Lung microvascular endothelial cell (primary cell): ENCODE measurements at regions not wholly inside any gene's neighbourhood (a gene's known extent, or its start where the extent isn't known, plus 50 kb on each side); places are given as distances from the start of the nearest gene placed in this dataset.

Experiments used
- DNase-seq, 2 donors: peaks; one replicate each; pipeline versions ENCODE4 v3.0.0 to v3.0.0-alpha.2; 2010; ENCODE audit warnings: low read depth in 2 of 2

DNA sequence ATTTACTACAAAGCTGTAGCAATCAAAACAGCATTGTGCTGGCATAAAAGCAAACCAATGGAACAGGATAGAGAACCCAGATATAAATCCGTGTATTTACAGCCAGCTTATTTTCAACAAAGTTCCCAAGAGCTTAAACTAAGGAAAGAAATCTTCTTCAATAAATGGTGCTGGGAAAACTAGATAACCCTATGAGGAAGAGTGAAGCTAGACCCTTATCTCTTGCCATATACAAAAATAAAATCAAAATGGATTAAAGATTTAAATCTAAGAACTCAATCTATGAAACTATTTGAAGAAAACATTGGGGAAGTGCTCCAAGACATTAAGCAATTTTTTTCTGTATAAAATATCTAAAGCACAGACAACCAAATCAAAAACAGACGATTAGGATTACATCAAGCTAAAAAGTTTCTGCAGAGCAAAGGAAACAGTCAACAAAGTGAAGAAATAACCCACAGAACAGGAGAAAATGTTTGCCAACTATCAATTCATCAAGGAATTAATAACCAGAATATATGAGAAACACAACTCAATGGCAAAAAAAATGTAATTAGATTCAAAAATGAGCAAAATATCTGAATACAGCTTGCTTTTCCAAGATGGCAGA is 480.7 kb downstream of the LMO7 start:
- no peak for DNase-seq

DNA sequence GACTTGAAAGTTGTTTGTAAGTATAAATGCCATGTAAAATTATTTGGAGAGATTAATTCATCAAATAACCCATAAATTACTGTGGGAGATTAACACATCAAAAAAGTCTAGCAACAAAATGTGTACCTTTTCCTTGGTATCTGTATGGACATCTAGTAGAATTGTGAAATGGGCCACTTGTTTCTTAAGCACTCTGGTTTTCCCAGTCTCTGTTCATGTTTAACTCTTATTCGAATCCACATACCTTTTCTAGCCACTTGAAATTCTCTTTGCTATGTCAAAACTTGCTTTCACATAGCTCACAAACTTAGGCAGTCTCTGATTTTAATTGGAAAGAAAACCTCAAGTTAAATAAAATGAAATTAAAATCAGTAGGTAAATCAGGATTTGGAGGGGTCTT is 470.6 kb downstream of the LMO7 start:
- no peak for DNase-seq

DNA sequence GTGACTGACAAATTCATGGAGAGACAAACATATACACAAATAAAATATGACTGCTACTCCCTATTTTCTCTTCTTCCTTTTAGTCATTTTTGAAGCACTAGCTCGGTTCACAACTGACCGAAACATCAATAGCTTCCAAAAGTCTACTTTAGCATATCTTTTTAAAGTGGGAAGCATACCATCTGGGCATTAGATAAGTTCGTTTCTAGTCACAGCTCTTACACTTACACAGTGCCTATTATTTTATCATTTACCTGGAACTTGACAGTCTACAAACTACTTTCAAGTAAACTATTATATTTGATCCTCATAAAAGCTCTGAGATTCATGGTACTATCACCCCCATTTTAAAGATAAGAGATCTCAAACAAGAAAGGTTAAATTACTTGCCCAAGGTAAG is 458.5 kb downstream of the LMO7 start:
- DNase-seq = no peak

DNA sequence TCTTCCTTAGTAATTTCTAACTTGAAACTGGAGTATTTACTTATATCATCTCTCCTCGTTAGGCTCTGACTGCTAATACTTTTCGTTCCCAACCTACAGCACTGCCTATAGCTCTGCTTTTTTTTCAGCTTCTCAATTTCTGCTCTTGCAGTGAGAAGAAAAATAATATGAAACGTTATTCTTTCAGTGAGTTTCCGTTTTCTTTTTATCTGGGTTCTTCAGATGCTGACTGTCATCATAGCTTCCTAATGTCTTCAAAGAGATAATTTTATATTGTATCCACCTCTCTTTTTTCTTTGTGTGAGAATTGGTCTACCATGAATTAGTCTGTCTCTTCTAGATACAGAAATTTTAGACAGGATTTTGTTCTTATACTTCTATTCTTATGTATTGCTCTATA is 454.9 kb downstream of the LMO7 start:
- no peak for DNase-seq

DNA sequence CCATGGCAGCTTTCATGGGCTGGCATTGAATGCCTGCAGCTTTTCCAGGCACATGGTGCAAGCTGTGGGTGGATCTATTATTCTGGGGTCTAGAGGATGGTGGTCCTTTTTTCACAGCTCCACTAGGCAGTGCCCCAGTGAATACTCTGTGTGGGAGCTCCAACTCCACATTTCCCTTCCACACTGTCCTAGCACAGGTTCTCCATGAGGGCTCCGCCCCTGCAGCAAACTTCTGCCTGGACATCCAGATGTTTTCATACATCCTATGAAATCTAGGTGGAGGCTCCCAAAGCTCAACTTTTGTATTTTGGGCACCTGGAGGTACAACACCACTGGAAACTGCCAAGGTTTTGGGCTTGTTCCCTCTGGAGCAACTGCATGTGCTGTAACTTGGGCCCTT is 450.6 kb downstream of the LMO7 start:
- DNase-seq = no peak

DNA sequence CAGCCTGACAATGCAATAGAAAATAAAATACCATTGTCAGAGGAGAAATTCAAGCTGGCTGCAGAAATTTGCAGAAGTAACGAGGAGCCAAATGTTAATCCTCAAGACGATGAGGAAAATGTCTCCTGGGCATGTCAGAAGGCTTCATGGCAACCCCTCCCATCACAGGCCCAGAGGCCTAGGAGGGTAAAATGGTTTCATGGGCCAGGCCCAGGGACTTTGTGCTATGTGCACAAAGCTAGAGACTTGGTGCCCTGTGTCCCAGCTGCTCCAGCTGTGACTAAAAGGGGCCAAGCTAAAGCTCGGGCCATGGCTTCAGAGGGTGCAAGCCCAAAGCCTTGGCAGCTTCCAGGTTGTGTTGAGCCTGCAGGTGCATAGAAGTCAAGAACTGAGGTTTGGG is 431.7 kb downstream of the LMO7 start:
- no peak for DNase-seq

DNA sequence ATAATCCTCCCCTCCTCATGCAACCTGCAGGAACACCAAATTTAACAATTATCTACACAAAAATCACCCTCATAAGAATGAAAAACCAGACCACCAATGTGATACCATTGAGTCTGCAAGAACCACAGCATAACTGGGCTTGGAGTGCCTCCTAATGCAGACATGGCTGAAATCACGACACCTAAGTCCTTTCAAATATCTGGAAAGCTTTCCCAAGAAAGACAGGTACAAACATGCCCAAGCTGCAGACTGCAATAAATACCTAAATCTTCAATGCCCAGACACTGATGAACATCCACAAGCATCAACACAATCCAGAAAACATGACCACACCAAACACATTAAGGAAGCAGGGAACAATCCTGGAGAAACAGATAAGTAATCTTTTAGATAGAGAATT is 417.1 kb downstream of the LMO7 start:
- DNase-seq = no peak

DNA sequence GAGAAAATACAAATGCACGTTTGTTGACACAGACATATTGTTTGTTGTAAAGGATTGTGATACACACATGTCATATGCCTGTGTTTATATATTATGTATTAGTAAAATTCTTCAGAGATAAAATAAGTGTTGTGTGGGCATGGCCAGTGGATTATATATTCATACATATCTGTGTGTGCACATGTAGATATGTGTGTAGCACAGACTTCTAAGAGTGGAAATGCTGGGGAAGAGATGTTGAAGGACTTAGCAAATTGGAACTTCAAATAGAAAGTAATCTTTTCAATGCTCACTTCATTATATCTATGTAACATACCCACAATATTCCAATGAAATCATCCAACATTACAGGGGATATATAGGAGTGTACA is 413.2 kb downstream of the LMO7 start:
- no peak for DNase-seq

DNA sequence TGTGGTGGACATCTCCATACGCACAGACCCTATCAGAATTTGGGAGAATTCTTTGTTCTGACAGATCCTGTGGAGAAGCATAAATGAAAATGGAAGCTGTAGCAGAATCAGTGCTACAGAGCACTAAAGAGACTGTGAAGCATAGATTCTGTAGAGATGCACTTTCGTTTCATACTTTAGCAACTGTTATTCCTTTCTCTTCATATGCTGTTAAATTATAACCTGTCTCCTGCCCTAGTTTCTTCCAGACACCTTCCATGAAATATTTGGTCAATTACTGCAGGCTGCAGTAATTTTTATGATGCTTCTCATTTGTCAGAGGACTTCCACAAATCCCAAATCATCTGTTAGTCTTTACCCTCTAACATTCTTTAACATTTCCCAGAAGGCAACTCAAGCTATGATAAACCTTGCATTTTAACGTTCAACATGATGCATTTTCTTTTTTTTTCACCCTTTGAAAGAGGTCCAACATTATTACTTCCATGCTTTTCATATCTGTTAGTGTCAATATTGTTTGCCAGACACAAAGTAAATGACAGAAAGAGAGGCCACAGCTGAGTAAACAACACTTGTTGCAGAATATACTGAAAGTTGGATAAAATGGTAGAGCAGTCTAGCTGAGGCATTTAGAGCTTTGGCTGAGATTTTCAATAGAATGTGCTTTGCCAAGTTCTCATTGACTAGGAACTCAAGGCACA is 412.7 kb downstream of the LMO7 start:
- DNase-seq = no peak

DNA sequence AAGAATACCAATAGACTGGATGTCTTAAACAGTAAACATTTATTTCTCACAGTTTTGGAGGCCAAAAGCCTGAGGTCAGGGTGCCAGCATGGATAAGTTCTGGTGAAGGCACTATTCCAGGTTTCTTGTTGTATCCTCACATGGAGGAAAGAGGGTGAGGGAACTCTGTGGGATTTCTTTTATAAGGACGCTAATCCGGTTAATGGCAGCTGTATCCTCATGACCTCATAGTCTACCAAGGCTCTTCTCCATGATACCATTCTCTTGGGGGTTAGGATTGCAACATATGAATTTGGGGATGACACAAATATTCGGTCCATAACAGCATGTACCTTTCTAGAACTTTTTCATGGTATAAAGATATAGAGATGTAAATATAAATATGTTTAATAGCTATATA is 412.0 kb downstream of the LMO7 start:
- no peak for DNase-seq

DNA sequence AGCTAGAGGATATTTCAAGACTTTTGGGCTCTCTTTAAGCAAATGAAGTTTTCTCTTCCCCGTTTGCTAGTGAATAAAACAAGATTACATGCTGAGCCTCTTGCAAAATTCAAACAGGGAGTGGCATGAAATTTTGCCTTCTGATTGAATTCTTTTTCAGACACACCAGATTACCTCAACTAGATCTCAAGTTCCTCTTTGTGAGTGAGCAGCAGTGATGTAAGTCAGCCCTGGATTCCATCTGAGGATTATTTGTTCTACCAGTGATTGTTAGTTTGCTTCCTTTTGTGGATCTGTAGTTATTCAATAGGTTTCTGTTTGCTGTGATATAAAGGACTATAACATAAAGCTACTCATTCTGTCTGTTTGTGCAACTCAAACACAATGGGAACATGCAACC is 407.7 kb downstream of the LMO7 start:
- DNase-seq = no peak

DNA sequence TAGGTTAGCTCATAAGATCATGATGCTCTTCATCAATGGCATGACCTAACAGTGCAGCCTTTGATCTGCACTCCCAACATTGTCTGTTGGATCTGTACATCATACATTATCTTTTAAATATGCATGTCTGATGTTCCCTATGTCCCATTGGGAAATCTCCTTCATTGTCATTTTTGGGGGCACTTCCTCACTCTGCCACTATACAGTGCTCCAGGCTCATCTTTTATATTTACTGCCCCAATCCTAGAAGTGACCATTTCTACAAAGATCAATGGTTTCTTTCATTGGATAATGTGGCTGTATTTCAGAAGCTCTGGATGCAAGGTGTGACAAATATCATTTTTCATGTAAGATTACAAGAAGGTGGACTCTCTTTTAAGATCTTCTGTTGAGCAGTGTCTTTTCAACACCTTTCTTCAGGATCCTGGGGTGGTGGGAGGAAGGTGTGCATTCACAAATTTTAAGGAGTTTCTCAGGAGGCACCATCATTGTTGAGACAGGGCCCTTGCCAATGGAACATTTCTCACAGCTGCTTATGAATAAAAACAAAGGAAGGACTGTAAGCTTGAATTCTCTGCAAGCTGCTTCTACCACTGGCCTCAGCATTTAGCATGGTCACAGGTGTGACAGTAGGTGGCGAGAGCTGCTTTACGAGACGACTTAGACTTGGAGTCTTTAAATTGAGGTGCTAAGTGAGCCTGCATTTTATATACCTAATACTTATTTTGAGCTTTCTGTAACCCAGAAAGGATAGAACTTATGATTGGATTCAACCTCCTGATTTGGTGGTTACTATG is 403.0 kb downstream of the LMO7 start:
- DNase-seq = peak in 1 of 2 donors; percentile 4

DNA sequence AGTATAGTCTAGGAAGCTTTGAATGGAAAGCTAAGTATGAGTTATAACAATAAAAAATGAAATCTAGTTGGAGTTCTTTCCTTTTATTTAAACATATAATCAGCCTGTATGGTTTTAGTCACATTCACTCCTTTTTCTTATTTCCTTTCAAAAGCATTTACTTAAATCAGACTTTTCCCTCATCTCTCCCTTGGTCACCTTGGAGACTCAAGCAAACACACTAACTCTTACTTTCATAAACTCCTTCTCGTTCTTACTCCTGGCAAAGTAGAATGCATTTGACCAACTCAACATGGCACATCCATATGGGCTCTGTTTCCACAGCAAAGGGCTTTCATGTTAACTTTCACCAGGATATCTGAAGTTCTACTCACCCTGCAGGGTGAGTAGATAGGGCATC is 400.0 kb downstream of the LMO7 start:
- DNase-seq = no peak

DNA sequence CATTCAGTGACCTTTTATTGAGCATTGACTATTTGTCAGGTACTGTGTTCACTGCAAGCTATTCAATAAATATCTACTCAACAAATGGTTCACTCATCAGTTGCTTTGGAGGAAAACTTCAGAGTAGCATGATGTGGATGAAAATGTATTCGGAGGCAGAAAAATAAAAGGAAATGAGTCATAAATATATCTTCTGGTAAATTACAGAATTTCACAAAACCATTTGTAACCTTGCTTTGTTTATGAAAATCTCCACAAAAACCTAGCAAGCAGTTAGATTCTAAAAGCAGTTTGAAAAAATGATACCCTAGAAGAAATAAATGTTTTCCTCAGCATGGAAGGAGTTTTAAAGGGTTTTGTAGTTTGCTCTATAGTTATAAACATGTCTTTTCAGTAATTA is 399.6 kb downstream of the LMO7 start:
- DNase-seq = no peak

DNA sequence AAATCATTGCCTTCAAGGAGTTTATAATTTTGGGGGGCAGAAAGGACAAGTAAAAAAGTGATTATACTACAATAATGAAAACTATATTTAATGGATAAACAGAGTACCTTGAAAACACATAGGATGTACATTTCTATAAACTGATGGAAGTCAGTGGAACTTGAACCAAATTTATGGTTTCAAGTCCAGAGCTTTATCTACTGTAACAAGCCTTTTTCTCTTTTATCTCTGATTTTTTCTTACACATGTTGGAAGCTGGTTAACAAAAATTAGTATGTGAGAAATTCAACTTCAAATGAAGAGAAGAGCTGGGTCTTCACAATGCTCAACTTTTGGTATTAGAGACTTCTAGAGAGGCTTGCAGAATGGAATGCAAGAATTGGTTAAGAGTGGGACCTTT is 393.6 kb downstream of the LMO7 start:
- no peak for DNase-seq

DNA sequence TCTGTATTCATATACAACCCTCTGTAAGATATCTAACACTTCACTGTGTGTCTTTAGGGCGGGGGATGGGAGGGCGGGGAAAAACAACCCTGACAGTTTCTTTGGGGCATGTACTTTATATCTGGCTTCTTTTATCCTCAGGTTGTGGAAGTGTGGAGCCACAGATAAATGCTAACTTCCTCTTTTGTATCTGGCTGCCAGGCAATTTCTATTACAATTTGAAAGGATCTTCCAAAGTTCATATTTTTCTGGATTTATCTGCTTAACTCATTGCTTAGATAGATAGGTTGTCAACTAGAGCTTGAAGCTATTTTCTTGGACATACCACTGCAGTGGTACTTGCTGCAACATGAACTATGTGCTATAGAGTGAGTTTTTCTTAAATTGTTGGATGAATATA is 393.0 kb downstream of the LMO7 start:
- DNase-seq = no peak

DNA sequence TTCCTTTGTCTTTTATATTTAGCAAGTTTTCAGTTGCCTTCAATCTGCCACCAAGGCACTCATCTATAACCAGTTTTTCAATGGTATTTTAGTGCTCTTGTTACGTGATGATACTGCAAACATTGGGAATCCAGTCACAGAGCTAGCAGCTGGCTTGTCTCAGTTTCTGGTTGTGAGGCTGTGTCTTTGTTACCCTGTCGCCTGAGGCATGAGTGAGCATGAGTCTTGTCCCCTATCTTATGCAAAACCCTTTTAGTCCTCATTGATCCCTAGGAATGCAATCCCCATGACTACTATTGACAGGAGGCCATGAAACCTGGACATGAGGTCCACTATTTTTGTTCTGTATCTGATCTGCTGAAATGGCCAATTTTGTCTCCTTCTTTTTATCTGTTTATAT is 391.0 kb downstream of the LMO7 start:
- no peak for DNase-seq

DNA sequence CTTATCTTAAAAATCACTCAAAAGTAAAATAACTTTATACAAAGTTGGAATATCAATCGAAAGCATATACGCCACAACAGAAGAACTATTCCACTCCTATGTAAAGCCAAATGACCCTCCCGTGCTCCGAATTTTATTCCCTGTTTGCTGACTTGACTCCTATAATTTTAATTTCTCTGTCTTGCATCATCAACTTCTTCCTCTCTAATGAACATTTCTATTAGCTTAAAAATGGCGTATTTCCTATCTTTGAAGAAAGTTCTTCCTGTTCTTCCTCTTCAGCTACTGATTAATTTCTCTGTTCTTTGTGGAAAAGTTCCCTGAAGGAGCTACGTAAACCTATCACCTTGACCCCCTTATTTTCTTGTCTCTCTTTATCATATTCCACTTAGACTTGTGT is 389.3 kb downstream of the LMO7 start:
- DNase-seq = no peak

DNA sequence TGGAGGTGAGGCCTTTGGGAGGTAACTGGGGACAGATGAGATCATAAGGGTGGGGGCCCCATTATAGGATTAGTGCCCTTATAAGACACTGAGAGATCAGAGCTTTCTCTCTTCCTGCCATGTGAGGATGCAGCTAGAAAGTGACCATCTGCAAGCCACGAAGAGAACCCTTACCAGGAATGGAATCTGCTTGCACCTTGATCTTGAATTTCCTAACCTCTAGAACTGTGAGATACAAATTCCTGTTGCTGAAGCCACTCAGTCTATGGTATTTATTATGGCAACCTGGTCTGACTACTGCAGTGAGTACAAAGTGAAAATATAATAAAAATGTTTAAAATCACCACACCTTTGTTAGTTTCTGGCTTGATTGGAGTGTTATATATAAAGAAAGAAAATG is 388.0 kb downstream of the LMO7 start:
- DNase-seq = no peak

DNA sequence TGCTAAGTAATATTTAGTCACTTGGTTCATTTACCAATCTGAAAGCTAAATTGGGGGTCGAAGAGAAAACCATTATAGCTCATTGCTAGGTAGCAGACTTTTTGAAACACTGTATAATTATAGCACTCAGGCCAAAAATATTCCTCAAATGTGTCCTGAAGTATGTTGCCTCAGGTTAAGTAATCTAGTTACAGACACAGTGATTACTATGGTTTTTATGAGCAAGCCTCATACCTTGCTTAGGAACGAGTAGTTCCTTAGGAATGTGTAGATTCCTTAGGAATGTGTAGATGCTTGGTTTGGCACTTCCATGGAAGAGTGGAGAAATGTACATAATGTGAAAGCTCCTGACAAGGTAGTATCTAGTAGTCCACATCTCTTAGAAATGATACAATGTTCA is 387.5 kb downstream of the LMO7 start:
- no peak for DNase-seq

DNA sequence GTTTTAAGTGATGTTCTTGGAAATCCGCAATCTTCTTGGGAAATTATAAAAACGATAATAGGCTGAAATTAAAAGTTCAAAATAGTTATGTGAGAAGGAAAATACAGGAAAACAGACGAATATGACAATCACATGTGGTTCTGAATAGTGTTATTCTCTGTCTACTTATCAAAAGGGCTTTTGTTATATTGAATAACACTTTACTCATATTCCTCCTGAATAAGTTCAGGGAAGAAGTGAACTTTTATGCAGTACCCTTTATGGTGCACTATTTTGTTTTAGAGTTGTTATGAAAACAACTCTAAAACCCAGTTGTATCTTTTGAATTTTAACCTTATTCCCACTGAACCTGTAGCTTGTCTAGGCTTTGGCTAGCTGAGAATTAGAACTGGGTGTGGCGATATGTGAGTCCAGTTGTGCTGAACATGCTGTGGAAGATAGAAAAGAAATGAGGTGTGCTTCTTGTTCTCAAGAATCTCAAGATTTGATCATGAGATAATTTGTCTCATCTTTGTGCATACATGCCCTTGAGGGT is 384.4 kb downstream of the LMO7 start:
- DNase-seq = no peak

DNA sequence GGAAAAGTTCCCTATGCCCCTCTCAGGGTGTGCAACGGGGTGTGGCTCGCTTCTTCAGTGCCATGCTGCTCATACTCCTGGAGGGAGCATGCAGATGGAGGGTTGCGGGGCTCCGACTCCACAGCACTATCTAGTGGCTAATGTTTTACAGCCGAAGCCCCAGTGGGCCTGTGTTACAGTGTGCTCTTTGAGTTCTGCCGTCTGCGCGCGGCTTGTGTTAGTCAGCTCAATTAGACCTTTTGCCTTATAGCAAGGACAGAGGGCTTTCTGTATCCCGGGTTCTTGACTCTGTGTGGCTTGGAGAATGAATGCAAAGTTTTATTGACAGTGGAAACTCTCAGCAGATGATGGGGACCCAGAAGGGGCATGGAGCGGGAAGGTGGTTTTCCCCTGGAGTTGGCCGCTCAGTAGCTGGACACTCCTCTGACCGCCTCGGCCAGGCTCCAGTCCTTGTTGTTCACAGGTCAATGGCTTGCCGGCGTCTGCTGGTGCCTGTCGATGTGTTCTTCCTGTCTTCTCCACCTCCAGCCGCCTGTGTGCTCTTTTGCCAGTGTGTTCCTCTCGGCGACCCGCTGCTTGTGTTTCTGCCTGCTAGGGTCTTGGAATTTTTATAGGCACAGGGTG is 383.4 kb downstream of the LMO7 start:
- peak; percentile 14 to 53 for DNase-seq
